ENCODE measurements at regions not wholly inside any gene's neighbourhood (a gene's known extent, or its start where the extent isn't known, plus 50 kb on each side); places are given as distances from the start of the nearest gene placed in this dataset.
"Not testable (repeated sequence)": the region's sequence is repeated elsewhere in the genome, so short reads cannot be mapped to it uniquely, and the experiment has no call there.

DNA sequence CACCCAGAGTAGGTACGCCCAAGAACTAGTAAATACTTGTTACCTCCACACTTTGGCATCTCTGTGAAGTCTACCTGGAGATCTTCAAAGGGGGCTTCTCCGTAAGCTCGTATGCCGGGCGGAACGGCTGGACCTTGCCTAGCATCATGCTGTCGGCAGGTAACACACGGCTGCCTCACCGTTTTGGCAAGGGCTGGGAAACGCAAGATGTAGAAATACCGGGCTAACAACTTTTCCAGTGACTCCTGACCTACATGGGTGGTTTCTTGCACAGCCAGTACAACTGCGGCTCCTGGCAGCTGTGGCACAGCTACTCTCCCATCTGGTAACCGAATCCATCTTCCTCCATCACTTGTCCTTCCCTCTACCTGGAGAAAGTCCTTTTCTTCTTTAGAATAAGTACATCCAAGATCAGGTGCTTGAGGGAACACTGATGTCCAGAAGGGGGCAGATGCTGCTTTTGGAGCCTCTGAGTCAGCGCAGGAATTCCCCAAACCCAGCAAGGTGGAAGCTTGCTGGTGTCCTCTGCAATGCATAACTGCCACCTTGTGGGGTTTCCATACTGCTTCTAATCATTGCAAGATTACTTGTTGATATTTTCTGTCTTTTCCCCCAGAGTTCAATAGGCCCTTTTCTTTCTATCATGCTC lies 59.7 kb upstream of the FRG2C start:
- DNase-seq (ENCODE audit: low read depth): not testable (repeated sequence)

DNA sequence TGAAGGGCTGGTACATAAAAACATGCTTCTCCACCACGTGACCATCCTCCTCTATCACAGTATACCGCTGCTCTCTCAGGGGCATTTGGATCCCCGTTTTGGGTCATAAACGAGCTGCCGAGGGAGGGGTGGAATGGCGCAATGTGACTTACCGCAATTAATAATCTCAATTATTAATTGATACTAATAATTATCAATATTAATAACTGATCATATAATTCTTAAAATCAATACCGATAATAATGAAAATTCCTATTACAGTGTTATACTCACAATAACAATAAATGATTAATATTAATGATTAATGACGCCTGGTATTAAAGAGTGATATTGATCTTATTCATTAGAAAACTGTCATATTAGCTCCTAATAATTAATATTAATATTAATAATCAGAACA lies 56.1 kb upstream of the FRG2C start:
- not testable (repeated sequence) for DNase-seq (ENCODE audit: low read depth)

DNA sequence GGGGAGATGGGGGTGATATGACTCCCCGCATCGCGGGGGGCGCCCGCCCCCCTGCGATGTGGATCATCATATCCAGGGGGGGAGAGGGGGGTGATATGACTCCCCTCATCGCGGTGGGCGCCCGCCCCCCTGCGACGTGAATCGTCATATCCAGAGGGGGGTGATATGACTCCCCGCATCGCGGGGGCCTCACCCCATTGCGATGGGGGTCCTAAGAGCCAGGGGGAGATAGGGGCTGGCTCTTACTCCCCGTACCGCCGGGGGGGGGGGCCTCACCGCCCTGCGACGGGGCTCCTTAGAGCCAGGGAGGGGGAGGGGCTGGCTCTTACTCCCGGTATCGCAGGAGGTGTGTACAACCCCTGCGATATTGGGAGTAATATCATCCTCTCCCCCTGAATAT lies 54.5 kb upstream of the FRG2C start:
- DNase-seq (ENCODE audit: low read depth): not testable (repeated sequence)

DNA sequence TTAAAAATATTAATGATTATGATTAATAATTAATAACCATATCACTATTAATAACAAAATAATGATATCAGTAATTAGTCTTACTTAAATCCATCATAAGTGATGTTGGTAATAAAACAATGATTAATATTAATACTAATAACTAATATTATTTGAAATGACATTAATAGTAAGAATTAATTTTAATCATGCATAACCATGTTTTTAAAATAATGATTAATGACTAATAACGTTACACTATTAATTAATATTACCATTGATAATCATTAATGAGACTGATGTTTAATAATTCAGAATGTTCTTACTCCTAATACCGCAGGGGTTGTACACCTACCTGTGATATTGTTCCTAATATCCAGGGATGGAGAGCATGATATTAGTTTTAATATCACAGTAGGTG lies 53.4 kb upstream of the FRG2C start:
- no peak for DNase-seq (ENCODE audit: low read depth)

DNA sequence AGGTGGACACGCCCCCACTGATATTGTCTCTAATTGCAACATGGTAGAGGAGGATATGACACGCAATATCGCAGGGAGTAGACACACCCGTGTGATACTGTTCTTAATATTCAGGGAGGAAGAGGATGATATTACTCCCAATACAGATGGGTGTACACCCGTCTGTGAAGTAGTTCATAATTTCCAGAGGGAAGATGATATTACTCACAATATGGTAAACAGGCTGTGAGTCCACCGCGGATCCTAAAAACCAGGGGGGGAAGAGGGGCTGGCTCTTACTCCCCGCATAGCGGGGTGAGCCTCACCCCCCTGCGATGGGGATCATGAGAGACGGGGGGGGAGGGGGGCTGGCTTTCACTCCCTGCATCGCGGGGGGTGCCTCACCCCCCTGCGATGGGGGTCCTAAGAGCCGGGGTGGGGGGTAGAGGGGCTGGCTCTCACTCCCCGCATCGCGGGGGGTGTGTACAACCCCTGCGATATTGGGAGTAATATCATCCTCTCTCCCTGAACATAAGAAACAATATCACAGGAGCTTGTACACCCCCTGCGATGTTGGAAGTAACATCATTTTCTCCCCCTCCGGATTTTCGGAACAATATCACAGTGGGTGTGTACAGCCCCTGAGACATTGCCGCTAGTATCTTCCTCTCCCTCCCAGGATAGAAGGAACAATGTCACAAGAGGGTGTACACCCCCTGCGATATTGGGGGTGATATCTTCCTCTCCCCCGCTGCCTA lies 52.2 kb upstream of the FRG2C start:
- not testable (repeated sequence) for DNase-seq (ENCODE audit: low read depth)

Data from stimulated activated CD8-positive, alpha-beta memory T cell treated with anti-CD3 and anti-CD28 coated beads, Interleukin-12 subunit alpha, Interleukin-12 subunit beta, amount 100 ng/mL, for 1 hour (primary cell).